ENCODE measurements at regions not wholly inside any gene's neighbourhood (a gene's known extent, or its start where the extent isn't known, plus 50 kb on each side); places are given as distances from the start of the nearest gene placed in this dataset.

DNA sequence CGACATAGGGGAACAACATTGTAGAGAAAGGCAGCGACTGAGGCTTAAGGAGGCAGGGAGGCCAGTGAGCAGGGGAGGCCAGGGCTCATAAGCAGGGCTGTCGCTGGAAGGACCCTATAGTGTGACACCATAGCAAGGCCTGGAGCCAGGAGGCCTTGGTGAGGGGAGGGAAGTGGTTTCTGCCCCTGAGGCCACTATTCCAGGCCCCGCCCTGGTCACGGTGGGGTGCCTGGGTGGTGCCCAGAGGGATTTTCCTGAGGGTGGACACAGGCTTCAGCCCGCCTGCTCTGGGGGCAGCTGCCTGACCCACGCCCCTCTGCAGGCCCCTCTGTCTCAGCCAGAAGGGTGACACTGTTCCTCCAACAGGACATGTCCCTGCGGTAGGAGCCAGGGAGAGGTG is 147.8 kb upstream of the IQSEC1 start:
- Histone ChIP-seq H3K27me3 (ENCODE audit: control insufficient read depth in 1 of 2, insufficient read depth in 2 of 2, low read length in 2 of 2) (no peaks in the 10 kb centered on the region), H3K36me3 (ENCODE audit: insufficient read depth, low read length) (no peaks in the 10 kb centered on the region), H3K27ac (ENCODE audit: low read depth in 1 of 2, low read length in 2 of 2) (no peak overlapping the region), H3K4me1 (ENCODE audit: insufficient read depth, low read length) (no peaks in the 10 kb centered on the region), H3K9me3 (ENCODE audit: control insufficient read depth in 1 of 2, insufficient read depth in 1 of 2, low read length in 2 of 2) (no peaks in the 10 kb centered on the region), H3K4me3 (ENCODE audit: low read length) (no peak overlapping the region)
- ATAC-seq (ENCODE audit: poor library complexity) (no peak), DNase-seq (no peak)
- H3K27me3 Mint-ChIP-seq = no peaks in the 10 kb centered on the region
- no peaks in the 10 kb centered on the region for H3K4me1 Mint-ChIP-seq (ENCODE audit: low read depth)
- H3K36me3 Mint-ChIP-seq (ENCODE audit: low read depth) = no peaks in the 10 kb centered on the region
- H3K27ac Mint-ChIP-seq = no peak overlapping the region
- CTCF ChIA-PET = no interaction called here
- no peak for TF ChIP-seq CTCF (IDR thresholded peaks at IDR 0.05)
- H3K9me3 Mint-ChIP-seq = no peaks in the 10 kb centered on the region
- POLR2A ChIA-PET = no interaction called here
- no peak overlapping the region for H3K4me3 Mint-ChIP-seq
- intact Hi-C loops (cut with DNase I, micrococcal nuclease) = no loop called here

DNA sequence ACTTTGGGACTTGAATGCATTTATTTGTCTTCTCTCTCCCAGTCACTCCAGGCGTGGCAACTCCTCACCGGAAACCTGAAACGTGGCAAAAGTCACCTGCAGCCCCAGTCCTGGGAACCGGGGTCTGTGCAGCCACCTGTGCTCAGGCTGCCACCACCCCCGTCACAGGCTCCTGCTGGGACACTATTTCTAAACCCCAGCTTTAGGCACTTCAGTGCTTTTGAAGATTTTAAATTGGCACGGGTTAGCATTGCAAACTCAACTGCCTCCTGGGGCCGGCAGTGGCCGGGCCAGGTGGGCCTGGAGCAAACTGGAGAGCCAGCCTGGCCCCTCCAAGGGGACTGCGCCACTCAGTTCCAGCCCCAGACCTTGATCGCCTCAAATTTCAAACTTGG is 146.7 kb upstream of the IQSEC1 start:
- Histone ChIP-seq H3K36me3 (ENCODE audit: insufficient read depth, low read length) (no peaks in the 10 kb centered on the region), H3K9me3 (ENCODE audit: control insufficient read depth in 1 of 2, insufficient read depth in 1 of 2, low read length in 2 of 2) (no peaks in the 10 kb centered on the region), H3K27me3 (ENCODE audit: control insufficient read depth in 1 of 2, insufficient read depth in 2 of 2, low read length in 2 of 2) (no peaks in the 10 kb centered on the region), H3K27ac (ENCODE audit: low read depth in 1 of 2, low read length in 2 of 2) (no peak overlapping the region), H3K4me1 (ENCODE audit: insufficient read depth, low read length) (no peaks in the 10 kb centered on the region), H3K4me3 (ENCODE audit: low read length) (no peak overlapping the region)
- POLR2A ChIA-PET = no interaction called here
- TF ChIP-seq CTCF (IDR thresholded peaks at IDR 0.05) = no peak
- H3K36me3 Mint-ChIP-seq (ENCODE audit: low read depth) = no peaks in the 10 kb centered on the region
- CTCF ChIA-PET = no interaction called here
- H3K27ac Mint-ChIP-seq = no peak overlapping the region
- no peaks in the 10 kb centered on the region for H3K4me1 Mint-ChIP-seq (ENCODE audit: low read depth)
- intact Hi-C loops (cut with DNase I, micrococcal nuclease) = no loop called here
- ATAC-seq (ENCODE audit: poor library complexity) = no peak
- no peak for DNase-seq
- H3K9me3 Mint-ChIP-seq = no peaks in the 10 kb centered on the region
- H3K27me3 Mint-ChIP-seq = no peaks in the 10 kb centered on the region
- no peak overlapping the region for H3K4me3 Mint-ChIP-seq

GRCh38 chr3:13219077-13219901 is 146.1 kb upstream of the IQSEC1 start:
- no peak for TF ChIP-seq CTCF (IDR thresholded peaks at IDR 0.05)
- H3K27me3 ChIP-seq (ENCODE audit: control insufficient read depth in 1 of 2, insufficient read depth in 2 of 2, low read length in 2 of 2) = no peaks in the 10 kb centered on the region
- Mint-ChIP-seq H3K36me3 (ENCODE audit: low read depth) (no peaks in the 10 kb centered on the region), H3K27me3 (no peaks in the 10 kb centered on the region), H3K27ac (no peak overlapping the region), H3K4me1 (ENCODE audit: low read depth) (no peaks in the 10 kb centered on the region), H3K9me3 (no peaks in the 10 kb centered on the region), H3K4me3 (no peak overlapping the region)
- ChIA-PET POLR2A (no interaction called here), CTCF (no interaction called here)
- ATAC-seq (ENCODE audit: poor library complexity) (no peak), DNase-seq (no peak)
- no peak overlapping the region for H3K27ac ChIP-seq (ENCODE audit: low read depth in 1 of 2, low read length in 2 of 2)
- no peaks in the 10 kb centered on the region for H3K4me1 ChIP-seq (ENCODE audit: insufficient read depth, low read length)
- no peak overlapping the region for H3K4me3 ChIP-seq (ENCODE audit: low read length)
- H3K36me3 ChIP-seq (ENCODE audit: insufficient read depth, low read length) = no peaks in the 10 kb centered on the region
- intact Hi-C loops (cut with DNase I, micrococcal nuclease) = no loop called here
- H3K9me3 ChIP-seq (ENCODE audit: control insufficient read depth in 1 of 2, insufficient read depth in 1 of 2, low read length in 2 of 2) = peaks cover 0 to 6% of the 10 kb centered on the region in 2 experiments
